ENCODE measurements at regions not wholly inside any gene's neighbourhood (a gene's known extent, or its start where the extent isn't known, plus 50 kb on each side); places are given as distances from the start of the nearest gene placed in this dataset.

DNA sequence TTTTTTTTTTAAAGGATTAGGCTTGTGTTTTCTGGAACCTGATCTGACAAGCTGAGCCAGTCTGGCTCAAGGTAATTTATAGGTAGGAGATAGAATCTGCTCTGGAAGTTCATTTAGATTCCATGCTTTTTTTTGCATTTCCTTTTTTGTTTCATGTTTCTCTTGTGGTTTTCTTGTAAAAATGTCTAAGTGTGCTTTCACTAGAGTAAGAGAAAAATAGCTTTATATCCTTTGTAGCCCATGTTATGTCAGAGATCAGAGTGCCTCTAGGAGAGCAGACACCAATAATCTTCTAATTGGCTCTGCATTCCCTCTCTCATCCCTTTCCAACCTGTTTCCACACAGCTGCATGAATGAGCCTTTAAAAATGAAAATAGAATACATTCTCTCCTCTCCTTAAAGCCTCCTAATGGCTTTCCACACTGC is 389.8 kb upstream of the KCNMB2 start:
- no peak for TF ChIP-seq POLR2A (IDR thresholded peaks at IDR 0.05)
- TF ChIP-seq, protein P1, sequence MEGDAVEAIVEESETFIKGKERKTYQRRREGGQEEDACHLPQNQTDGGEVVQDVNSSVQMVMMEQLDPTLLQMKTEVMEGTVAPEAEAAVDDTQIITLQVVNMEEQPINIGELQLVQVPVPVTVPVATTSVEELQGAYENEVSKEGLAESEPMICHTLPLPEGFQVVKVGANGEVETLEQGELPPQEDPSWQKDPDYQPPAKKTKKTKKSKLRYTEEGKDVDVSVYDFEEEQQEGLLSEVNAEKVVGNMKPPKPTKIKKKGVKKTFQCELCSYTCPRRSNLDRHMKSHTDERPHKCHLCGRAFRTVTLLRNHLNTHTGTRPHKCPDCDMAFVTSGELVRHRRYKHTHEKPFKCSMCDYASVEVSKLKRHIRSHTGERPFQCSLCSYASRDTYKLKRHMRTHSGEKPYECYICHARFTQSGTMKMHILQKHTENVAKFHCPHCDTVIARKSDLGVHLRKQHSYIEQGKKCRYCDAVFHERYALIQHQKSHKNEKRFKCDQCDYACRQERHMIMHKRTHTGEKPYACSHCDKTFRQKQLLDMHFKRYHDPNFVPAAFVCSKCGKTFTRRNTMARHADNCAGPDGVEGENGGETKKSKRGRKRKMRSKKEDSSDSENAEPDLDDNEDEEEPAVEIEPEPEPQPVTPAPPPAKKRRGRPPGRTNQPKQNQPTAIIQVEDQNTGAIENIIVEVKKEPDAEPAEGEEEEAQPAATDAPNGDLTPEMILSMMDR (IDR thresholded peaks at IDR 0.05 in 8 of 11, conservative IDR thresholded peaks at IDR 0.05 in 3 of 11) = no peak

Data from spleen (tissue), 7 donors.